Parathyroid adenoma (tissue), 2 donors: ENCODE measurements at regions not wholly inside any gene's neighbourhood (a gene's known extent, or its start where the extent isn't known, plus 50 kb on each side); places are given as distances from the start of the nearest gene placed in this dataset.

Experiments used
- H2AFZ ChIP-seq: fragments of 300-600 bp; sonication (generic); one replicate; pipeline ENCODE4 v1.7.0; 2017; ENCODE audit warnings: antibody characterized with exemption, mild to moderate bottlenecking
- H3K27ac ChIP-seq: fragments of 300-600 bp; sonication (generic); one replicate; pipeline ENCODE4 v1.7.0; 2017
- H3K27me3 ChIP-seq: fragments of 300-600 bp; sonication (generic); one replicate; pipeline ENCODE4 v1.7.0; 2017; ENCODE audit warnings: low read length; ENCODE audit not compliant: control insufficient read depth, insufficient read depth
- H3K36me3 ChIP-seq: fragments of 300-600 bp; sonication (generic); one replicate; pipeline ENCODE4 v1.7.0; 2017; ENCODE audit warnings: low read length; ENCODE audit not compliant: control insufficient read depth, insufficient read depth
- H3K4me1 ChIP-seq: fragments of 300-600 bp; sonication (generic); one replicate; pipeline ENCODE4 v1.7.0; 2017; ENCODE audit warnings: control low read depth
- H3K4me2 ChIP-seq: fragments of 300-600 bp; sonication (generic); one replicate; pipeline ENCODE4 v1.7.0; 2017; ENCODE audit warnings: low read length
- H3K4me3 ChIP-seq: fragments of 300-600 bp; sonication (generic); one replicate; pipeline ENCODE4 v1.7.0; 2017; ENCODE audit warnings: low read depth, low read length
- H3K79me2 ChIP-seq: fragments of 300-600 bp; sonication (generic); one replicate; pipeline ENCODE4 v1.7.0; 2017; ENCODE audit warnings: control low read depth
- H3K9ac ChIP-seq: fragments of 300-600 bp; sonication (generic); one replicate; pipeline ENCODE4 v1.7.0; 2017; ENCODE audit warnings: mild to moderate bottlenecking
- H3K9me3 ChIP-seq: fragments of 300-600 bp; sonication (generic); one replicate; pipeline ENCODE4 v1.7.0; 2017; ENCODE audit warnings: low read length; ENCODE audit not compliant: control insufficient read depth
- TF ChIP-seq, protein P1 (sequence below): fragments of 300-600 bp; sonication (generic); IDR thresholded peaks from one replicate; pipeline ENCODE4 v1.7.0; 2017; ENCODE audit warnings: antibody characterized with exemption, mild to moderate bottlenecking
- donor health status: primary hyperparathyroidism.

DNA sequence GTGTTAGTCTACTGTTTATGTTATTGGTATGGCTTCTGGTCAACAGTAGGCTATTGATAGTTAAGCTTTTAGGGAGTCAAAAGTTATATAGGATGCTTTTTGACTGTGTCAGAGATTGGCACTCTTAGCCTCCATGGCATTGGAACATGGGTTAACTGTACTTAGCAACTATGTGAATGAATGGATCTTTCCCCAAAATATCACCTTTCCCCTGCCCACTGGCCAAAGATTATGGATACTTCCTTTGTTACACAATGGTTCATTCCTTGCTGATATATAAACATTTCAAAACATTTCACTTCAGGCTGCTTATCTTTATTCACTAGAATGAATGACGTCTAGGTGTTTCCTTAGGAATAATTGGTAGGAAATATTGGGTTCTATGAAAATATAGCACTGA, 62.1 kb upstream of the DOCK10 start:
- TF ChIP-seq, protein P1, sequence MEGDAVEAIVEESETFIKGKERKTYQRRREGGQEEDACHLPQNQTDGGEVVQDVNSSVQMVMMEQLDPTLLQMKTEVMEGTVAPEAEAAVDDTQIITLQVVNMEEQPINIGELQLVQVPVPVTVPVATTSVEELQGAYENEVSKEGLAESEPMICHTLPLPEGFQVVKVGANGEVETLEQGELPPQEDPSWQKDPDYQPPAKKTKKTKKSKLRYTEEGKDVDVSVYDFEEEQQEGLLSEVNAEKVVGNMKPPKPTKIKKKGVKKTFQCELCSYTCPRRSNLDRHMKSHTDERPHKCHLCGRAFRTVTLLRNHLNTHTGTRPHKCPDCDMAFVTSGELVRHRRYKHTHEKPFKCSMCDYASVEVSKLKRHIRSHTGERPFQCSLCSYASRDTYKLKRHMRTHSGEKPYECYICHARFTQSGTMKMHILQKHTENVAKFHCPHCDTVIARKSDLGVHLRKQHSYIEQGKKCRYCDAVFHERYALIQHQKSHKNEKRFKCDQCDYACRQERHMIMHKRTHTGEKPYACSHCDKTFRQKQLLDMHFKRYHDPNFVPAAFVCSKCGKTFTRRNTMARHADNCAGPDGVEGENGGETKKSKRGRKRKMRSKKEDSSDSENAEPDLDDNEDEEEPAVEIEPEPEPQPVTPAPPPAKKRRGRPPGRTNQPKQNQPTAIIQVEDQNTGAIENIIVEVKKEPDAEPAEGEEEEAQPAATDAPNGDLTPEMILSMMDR = no peak
- Histone ChIP-seq H3K9me3 (no peaks in the 10 kb centered on the region), H3K79me2 (no peaks in the 10 kb centered on the region), H3K4me2 (no peak overlapping the region), H3K36me3 (no peaks in the 10 kb centered on the region), H3K27me3 (no peaks in the 10 kb centered on the region), H3K4me3 (no peak overlapping the region), H3K27ac (no peak overlapping the region), H3K4me1 (no peaks in the 10 kb centered on the region), H2AFZ (no peak overlapping the region), H3K9ac (no peak overlapping the region)

DNA sequence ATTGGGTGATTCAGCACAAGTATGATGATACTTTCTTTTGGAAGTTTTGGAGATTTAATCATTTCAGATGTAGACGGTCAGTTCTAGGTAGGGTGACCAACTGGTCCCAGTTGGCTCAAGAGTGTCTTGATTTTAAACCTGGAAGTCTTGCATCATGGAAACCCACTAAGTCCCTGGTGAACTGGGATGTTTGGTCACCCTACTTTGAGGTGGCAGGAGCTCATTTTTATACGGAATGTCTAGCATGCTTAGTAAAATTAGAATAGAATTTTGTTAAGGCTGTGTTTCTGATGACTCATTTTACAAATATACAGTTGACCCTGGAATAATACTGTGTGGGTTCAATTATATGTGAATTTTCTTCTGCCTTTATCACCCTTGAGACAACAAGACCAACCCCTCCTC, 61.5 kb upstream of the DOCK10 start:
- H3K4me3 ChIP-seq = no peak overlapping the region
- no peak overlapping the region for H3K9ac ChIP-seq
- H3K79me2 ChIP-seq = no peaks in the 10 kb centered on the region
- TF ChIP-seq, protein P1 = no peak
- no peak overlapping the region for H3K4me2 ChIP-seq
- no peak overlapping the region for H3K27ac ChIP-seq
- no peaks in the 10 kb centered on the region for H3K36me3 ChIP-seq
- H3K27me3 ChIP-seq = no peaks in the 10 kb centered on the region
- H3K9me3 ChIP-seq = no peaks in the 10 kb centered on the region
- H2AFZ ChIP-seq = no peak overlapping the region
- no peaks in the 10 kb centered on the region for H3K4me1 ChIP-seq

- Histone ChIP-seq H3K27ac (no peak overlapping the region), H3K4me2 (no peak overlapping the region), H2AFZ (no peak overlapping the region), H3K4me3 (no peak overlapping the region), H3K27me3 (no peaks in the 10 kb centered on the region), H3K36me3 (no peaks in the 10 kb centered on the region), H3K79me2 (no peaks in the 10 kb centered on the region), H3K9ac (no peak overlapping the region), H3K4me1 (no peaks in the 10 kb centered on the region), H3K9me3 (peaks cover 2% of the 10 kb centered on the region)
- TF ChIP-seq, protein P1 = no peak
Observed at GRCh38 chr2:225100856-225101294, 58.6 kb upstream of the DOCK10 start.

DNA sequence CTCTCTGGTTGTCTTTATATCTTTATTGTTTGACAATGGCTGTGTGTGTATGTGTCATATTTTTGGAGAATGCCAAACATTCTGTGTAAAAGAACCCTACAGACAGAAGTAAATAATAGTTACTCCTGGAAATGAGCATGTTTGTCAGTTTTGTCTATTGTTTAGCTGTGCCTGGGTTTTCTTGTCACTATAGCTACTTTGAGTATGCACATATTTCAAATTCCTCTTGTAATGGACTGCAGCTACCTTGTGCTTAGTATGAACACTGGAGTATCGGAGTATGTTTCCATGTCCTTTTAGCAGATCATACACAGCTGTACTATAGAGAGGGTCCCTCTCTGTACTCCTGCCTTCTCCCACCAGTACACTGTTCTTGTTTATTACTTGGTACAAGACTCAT, 58.0 kb upstream of the DOCK10 start:
- Histone ChIP-seq H3K4me1 (no peaks in the 10 kb centered on the region), H3K4me3 (no peak overlapping the region), H3K4me2 (no peak overlapping the region), H3K79me2 (no peaks in the 10 kb centered on the region), H3K36me3 (no peaks in the 10 kb centered on the region), H3K27me3 (no peaks in the 10 kb centered on the region), H3K9me3 (peaks cover 2% of the 10 kb centered on the region), H3K27ac (no peak overlapping the region), H2AFZ (no peak overlapping the region), H3K9ac (no peak overlapping the region)
- TF ChIP-seq, protein P1 = no peak

- Histone ChIP-seq H2AFZ (no peak overlapping the region), H3K79me2 (no peaks in the 10 kb centered on the region), H3K27ac (no peak overlapping the region), H3K36me3 (no peaks in the 10 kb centered on the region), H3K9ac (no peak overlapping the region), H3K4me1 (no peaks in the 10 kb centered on the region), H3K9me3 (peaks cover 2% of the 10 kb centered on the region), H3K27me3 (no peaks in the 10 kb centered on the region), H3K4me2 (no peak overlapping the region), H3K4me3 (no peak overlapping the region)
- TF ChIP-seq, protein P1 = no peak
Observed at GRCh38 chr2:225097035-225097434, 54.8 kb upstream of the DOCK10 start.
